OCI-LY3 (cell line): ENCODE measurements at regions not wholly inside any gene's neighbourhood (a gene's known extent, or its start where the extent isn't known, plus 50 kb on each side); places are given as distances from the start of the nearest gene placed in this dataset.
"Not testable (repeated sequence)": the region's sequence is repeated elsewhere in the genome, so short reads cannot be mapped to it uniquely, and the experiment has no call there.

Experiments used
- H2AFZ ChIP-seq: fragments of 200-600, 300-600 bp; shearing (Covaris generic); 2 replicates; pipeline ENCODE4 v1.6.0; 2014; ENCODE audit warnings: antibody characterized with exemption, low read depth, low read length
- H3K27ac ChIP-seq: fragments of 200-600, 300-600 bp; sonication (generic); 2 replicates; pipeline ENCODE4 v1.5.1; 2014; ENCODE audit warnings: mild to moderate bottlenecking, low read length, moderate library complexity, mixed read lengths
- H3K27me3 ChIP-seq: fragments of 200-600, 300-600 bp; sonication (generic); 2 replicates; pipeline ENCODE4 v1.6.1; 2014; ENCODE audit warnings: low read depth, low read length, mixed read lengths
- H3K36me3 ChIP-seq: fragments of 200-600, 300-600 bp; sonication (generic); replicated peaks from 2 replicates; pipeline ENCODE3; 2014; ENCODE audit warnings: low read depth, low read length, mixed read lengths
- H3K4me1 ChIP-seq: fragments of 300-600, 200-600 bp; sonication (generic); 2 replicates; pipeline ENCODE4 v1.6.1; 2014; ENCODE audit warnings: low read length, mixed read lengths
- H3K4me2 ChIP-seq: fragments of 200-600, 300-600 bp; sonication (generic); 2 replicates; pipeline ENCODE4 v1.6.1; 2014; ENCODE audit warnings: low read length, mixed read lengths
- H3K4me3 ChIP-seq: fragments of 300-600, 200-600 bp; sonication (generic); 2 replicates; pipeline ENCODE4 v1.5.1; 2014; ENCODE audit warnings: antibody characterized with exemption, mild to moderate bottlenecking, low read length, moderate library complexity
- H3K79me2 ChIP-seq: fragments of 300-600, 200-600 bp; shearing (Covaris generic); 2 replicates; pipeline ENCODE4 v1.6.1; 2014; ENCODE audit warnings: mild to moderate bottlenecking, low read length, mixed read lengths
- H3K9ac ChIP-seq: fragments of 300-600, 200-600 bp; shearing (Covaris generic); 2 replicates; pipeline ENCODE4 v1.6.0; 2014; ENCODE audit warnings: mild to moderate bottlenecking, low read length, moderate library complexity
- H3K9me3 ChIP-seq: fragments of 200-600, 300-600 bp; shearing (Covaris generic); 2 replicates; pipeline ENCODE4 v1.6.1; 2014; ENCODE audit warnings: low read length, mixed read lengths; ENCODE audit not compliant: insufficient read depth
- H4K20me1 ChIP-seq: fragments of 200-600, 300-600 bp; sonication (generic); 2 replicates; pipeline ENCODE4 v1.6.1; 2016; ENCODE audit warnings: low read length, mixed read lengths; ENCODE audit not compliant: insufficient read depth
- CTCF ChIP-seq: fragments of 200-600, 300-600 bp; sonication (generic); IDR thresholded peaks from 2 replicates; pipeline ENCODE4 v1.5.1; 2014; ENCODE audit warnings: antibody characterized with exemption, low read length, low read depth
- EZH2phosphoT487 ChIP-seq: fragments of 200-600 bp; shearing (Covaris generic); IDR thresholded peaks from 2 replicates; pipeline ENCODE4 v1.6.1; 2018; ENCODE audit warnings: antibody characterized with exemption, mixed run types, low read depth

GRCh38 chr14:105913221-105913620, 386.8 kb downstream of the TMEM121 start:
- Histone ChIP-seq H3K27ac (no peak overlapping the region), H3K4me1 (no peaks in the 10 kb centered on the region), H4K20me1 (no peaks in the 10 kb centered on the region), H3K36me3 (no peaks in the 10 kb centered on the region), H3K79me2 (peaks cover 17% of the 10 kb centered on the region), H3K9ac (no peak overlapping the region), H2AFZ (no peak overlapping the region), H3K9me3 (no peaks in the 10 kb centered on the region), H3K27me3 (no peaks in the 10 kb centered on the region), H3K4me3 (no peak overlapping the region), H3K4me2 (no peak overlapping the region)
- TF ChIP-seq EZH2phosphoT487 (no peak), CTCF (no peak)

DNA sequence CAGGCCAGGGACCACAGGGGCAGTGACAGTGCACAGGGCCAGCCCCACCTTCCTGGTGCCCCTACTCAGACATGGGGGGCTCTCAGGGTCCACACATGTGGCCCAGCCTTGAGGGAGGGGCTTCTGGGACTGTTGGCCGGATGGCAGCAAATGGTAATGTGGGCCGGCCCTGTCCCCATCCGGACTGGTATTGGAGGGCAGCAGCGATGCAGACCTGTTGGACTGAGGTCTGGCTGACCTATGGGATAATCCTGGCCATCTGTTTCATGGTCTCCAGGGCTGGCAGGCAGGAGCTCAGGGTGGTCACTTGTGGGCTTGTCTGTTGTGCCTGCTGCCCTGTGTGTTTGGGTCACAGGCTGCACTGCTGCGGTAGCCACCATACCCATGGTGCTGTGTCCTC, 387.5 kb downstream of the TMEM121 start:
- no peaks in the 10 kb centered on the region for H4K20me1 ChIP-seq
- no peaks in the 10 kb centered on the region for H3K9me3 ChIP-seq
- H3K27me3 ChIP-seq, result no peaks in the 10 kb centered on the region
- peaks cover 23% of the 10 kb centered on the region for H3K79me2 ChIP-seq
- no peak overlapping the region for H3K4me2 ChIP-seq
- no peak overlapping the region for H3K4me3 ChIP-seq
- H3K36me3 ChIP-seq, result peaks cover 2% of the 10 kb centered on the region
- TF ChIP-seq EZH2phosphoT487 (no peak), CTCF (no peak)
- H3K4me1 ChIP-seq, result no peaks in the 10 kb centered on the region
- no peak overlapping the region for H2AFZ ChIP-seq
- no peak overlapping the region for H3K9ac ChIP-seq
- no peak overlapping the region for H3K27ac ChIP-seq

DNA sequence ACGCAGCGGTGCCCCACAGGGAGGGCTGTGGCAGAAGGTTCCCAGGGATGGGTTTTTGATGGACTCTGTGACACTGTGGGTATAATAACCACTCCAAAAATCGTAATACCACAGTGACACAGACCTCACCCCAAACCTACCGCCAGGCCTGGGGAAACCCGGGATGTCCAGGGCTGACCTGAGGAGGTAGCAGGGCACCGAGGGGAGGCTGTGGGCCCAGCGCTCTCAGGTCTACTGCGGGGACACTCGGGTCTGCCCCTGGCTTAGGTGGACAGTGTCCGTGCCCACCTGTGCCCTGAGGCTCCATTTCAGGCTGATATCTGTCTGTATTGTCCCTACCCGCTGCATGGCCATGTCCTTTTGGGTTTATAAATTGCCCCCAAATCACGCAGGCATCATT, 387.9 kb downstream of the TMEM121 start:
- H4K20me1 ChIP-seq, result not testable (repeated sequence)

DNA sequence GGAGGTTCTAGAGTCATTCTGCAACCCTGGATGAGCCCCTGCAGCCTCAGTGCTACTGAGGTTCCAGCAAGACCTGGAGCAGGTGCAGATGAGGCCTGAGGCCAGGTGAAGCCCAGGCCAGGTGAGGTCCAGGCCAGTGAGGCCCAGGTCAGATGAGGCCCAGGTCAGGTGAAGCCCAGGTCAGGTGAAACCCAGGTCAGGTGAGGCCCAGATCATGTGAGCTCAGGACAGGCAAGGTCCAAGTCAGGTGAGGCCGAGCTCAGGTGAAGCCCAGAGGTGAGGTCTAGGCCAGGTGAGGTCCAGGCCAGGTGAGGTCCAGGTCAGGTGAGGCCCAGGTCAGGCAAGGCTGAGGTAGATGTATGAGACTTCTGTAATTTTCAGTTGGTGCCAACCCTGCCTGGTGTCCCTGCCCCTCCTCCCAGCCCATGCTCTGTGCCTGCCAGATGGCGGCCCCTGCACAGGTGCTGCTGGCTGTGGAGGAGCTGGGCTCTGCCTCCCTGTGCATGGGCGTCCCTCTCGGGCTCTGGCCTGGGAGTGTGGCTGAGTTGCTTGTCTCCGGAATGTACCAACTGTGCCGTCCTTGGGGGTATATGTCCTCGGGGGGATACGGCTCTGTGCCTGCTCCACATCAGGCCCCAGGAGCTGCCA, 388.5 kb downstream of the TMEM121 start:
- no peak overlapping the region for H3K9ac ChIP-seq
- no peaks in the 10 kb centered on the region for H3K9me3 ChIP-seq
- peaks cover 8% of the 10 kb centered on the region for H3K36me3 ChIP-seq
- H3K27me3 ChIP-seq, result no peaks in the 10 kb centered on the region
- no peak overlapping the region for H3K27ac ChIP-seq
- no peaks in the 10 kb centered on the region for H4K20me1 ChIP-seq
- H3K4me3 ChIP-seq, result no peak overlapping the region
- TF ChIP-seq EZH2phosphoT487 (no peak), CTCF (no peak)
- H3K4me2 ChIP-seq, result no peak overlapping the region
- no peak overlapping the region for H2AFZ ChIP-seq
- H3K79me2 ChIP-seq, result peaks cover 33% of the 10 kb centered on the region
- H3K4me1 ChIP-seq, result no peaks in the 10 kb centered on the region

More for the DNA sequence above, 387.9 kb downstream of the TMEM121 start:
- H3K4me1 ChIP-seq, H3K36me3 ChIP-seq, H3K9ac ChIP-seq, H3K9me3 ChIP-seq, H3K4me3 ChIP-seq, H3K27ac ChIP-seq, H2AFZ ChIP-seq, H3K4me2 ChIP-seq, H3K27me3 ChIP-seq: not testable (repeated sequence)
- H3K79me2 ChIP-seq, result peaks cover 28% of the 10 kb centered on the region

DNA sequence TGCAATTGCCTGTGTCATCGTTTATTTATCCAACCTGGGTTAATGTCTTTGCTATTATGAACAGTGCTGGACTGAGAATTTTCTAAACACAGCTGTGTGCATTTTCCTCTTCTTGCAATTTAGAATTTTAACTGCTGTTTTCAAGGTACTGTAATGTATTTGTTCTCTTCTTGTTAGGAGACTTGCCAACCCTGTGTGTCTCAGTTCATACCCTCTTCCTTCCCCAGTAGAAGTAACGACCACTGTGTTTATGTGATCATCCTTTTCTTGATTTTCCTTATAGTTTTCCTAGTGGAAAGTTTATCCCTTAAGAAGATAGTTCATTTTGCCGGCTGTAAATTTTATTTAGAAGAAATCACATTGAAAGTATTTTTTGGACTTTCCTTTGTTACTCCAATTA, 389.2 kb downstream of the TMEM121 start:
- not testable (repeated sequence) for H3K4me1 ChIP-seq, H3K9me3 ChIP-seq, H3K27me3 ChIP-seq, H3K4me2 ChIP-seq, H3K27ac ChIP-seq, H4K20me1 ChIP-seq, H2AFZ ChIP-seq, H3K4me3 ChIP-seq, H3K9ac ChIP-seq
- peaks cover 12% of the 10 kb centered on the region for H3K36me3 ChIP-seq
- H3K79me2 ChIP-seq, result peaks cover 40% of the 10 kb centered on the region

DNA sequence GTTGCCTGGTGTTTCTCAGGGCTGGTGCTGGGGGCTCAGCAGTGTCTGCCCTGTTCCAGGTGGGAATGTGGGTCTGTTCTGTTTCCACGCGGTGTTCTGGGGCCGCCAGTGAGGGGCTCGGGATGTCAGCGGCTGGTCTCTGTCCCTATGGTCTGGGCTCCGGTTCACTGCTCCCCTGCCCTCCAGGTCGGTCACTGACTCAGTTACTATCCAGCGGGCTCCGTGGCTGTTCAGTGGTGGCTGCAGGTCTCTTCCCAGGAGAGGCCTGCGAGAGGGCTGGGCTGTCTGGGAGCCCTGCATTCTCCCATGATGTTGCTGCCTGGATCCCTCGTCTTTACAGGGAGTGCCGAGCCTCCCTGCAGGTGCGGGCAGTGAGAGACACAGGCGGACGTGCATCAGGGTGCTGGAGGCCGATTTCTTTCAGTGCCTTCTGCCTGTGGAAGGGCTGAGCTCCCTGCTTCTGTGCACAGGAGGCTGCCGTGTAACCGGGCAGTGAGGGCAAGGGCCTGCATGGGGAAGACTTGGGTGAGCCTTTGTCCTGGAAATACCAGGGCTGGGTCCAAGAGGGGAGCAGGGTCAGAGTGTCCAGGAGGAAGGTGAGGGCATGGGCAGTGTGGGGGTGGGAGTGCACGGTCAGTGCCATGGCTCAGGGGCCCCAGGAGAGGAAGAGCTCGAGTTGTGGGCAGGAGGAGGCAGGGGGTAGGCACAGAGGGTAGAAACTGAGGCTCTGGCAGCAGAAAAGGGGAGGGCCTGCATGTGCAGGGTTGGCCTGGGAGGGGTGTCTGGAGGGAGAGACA, 391.0 kb downstream of the TMEM121 start:
- Histone ChIP-seq H3K27ac (peak overlapping the region; percentile 91), H3K4me3 (peak overlapping the region; percentile 95), H3K4me2 (peak overlapping the region; percentile 81), H3K9ac (peak overlapping the region; percentile 99), H4K20me1 (peaks cover 17% of the 10 kb centered on the region), H3K79me2 (peaks cover 58% of the 10 kb centered on the region), H3K36me3 (peaks cover 20% of the 10 kb centered on the region)
- not testable (repeated sequence) for H2AFZ ChIP-seq, H3K4me1 ChIP-seq, H3K9me3 ChIP-seq, H3K27me3 ChIP-seq
